K562 (cell line): ENCODE measurements at regions not wholly inside any gene's neighbourhood (a gene's known extent, or its start where the extent isn't known, plus 50 kb on each side); places are given as distances from the start of the nearest gene placed in this dataset.

Experiments
- CBFA2T3 ChIP-seq: fragments of 450-650 bp; IDR thresholded peaks from 2 replicates; pipeline ENCODE4 v1.6.1; 2017
- CC2D1A ChIP-seq: fragments of 450-650 bp; IDR thresholded peaks from 2 replicates; pipeline ENCODE4 v1.6.1; 2017; ENCODE audit warnings: mild to moderate bottlenecking
- EHMT2 ChIP-seq: fragments of 450-650 bp; IDR thresholded peaks from 2 replicates; pipeline ENCODE4 v1.6.1; 2018; ENCODE audit warnings: antibody characterized with exemption
- FOXJ3 ChIP-seq: sonication (generic); formaldehyde crosslinking; IDR thresholded peaks from 2 replicates; pipeline ENCODE4 v1.4.0; 2020; ENCODE audit warnings: mild to moderate bottlenecking, missing genetic modification reagents
- GABPA ChIP-seq: fragments of 200-800 bp; sonication (Bioruptor generic); conservative IDR thresholded peaks from 2 replicates; pipeline ENCODE4 v1.6.1; 2016; ENCODE audit warnings: low read depth, missing genetic modification characterization, missing compliant biosample characterization
- HDAC1 ChIP-seq, 2 experiments: fragments of 450-650 bp; IDR thresholded peaks; 2 replicates each; pipeline ENCODE4 v1.6.1; 2016 to 2017; ENCODE audit warnings: inconsistent platforms in 1 of 2, mild to moderate bottlenecking in 1 of 2, moderate library complexity in 1 of 2
- HOXB6 ChIP-seq: fragments of 250-450 bp; sonication (Bioruptor Pico); IDR thresholded peaks from 2 replicates; pipeline ENCODE4 v1.5.1; 2022; ENCODE audit warnings: mild to moderate bottlenecking, borderline replicate concordance
- KHSRP ChIP-seq: fragments of 450-650 bp; IDR thresholded peaks from 2 replicates; pipeline ENCODE4 v1.6.1; 2017
- MTA3 ChIP-seq: fragments of 450-650 bp; formaldehyde crosslinking; IDR thresholded peaks from 2 replicates; pipeline ENCODE4 v1.6.1; 2017; ENCODE audit warnings: mild to moderate bottlenecking, borderline replicate concordance
- NCOA6 ChIP-seq: fragments of 450-650 bp; IDR thresholded peaks from 2 replicates; pipeline ENCODE4 v1.6.1; 2017; ENCODE audit warnings: mild to moderate bottlenecking
- NCOR1 ChIP-seq: fragments of 450-650 bp; IDR thresholded peaks from 2 replicates; pipeline ENCODE4 v1.6.1; 2016; ENCODE audit warnings: mild to moderate bottlenecking, moderate library complexity
- NFRKB ChIP-seq: fragments of 450-650 bp; IDR thresholded peaks from 2 replicates; pipeline ENCODE4 v1.6.1; 2016; ENCODE audit warnings: low read depth
- SIN3B ChIP-seq: fragments of 450-650 bp; IDR thresholded peaks from 2 replicates; pipeline ENCODE4 v1.6.1; 2017; ENCODE audit warnings: low read depth, mild to moderate bottlenecking, moderate library complexity
- SMARCE1 ChIP-seq: fragments of 450-650 bp; IDR thresholded peaks from 2 replicates; pipeline ENCODE4 v1.7.1; 2016; ENCODE audit warnings: mild to moderate bottlenecking
- SOX6 ChIP-seq: fragments of 450-650 bp; IDR thresholded peaks from 2 replicates; pipeline ENCODE4 v1.6.1; 2014; ENCODE audit warnings: mild to moderate bottlenecking
- TBL1XR1 ChIP-seq, 2 experiments: IDR thresholded peaks; 2 replicates each; pipeline ENCODE4 v1.6.1; 2012; ENCODE audit warnings: improper control_type of control experiment in 2 of 2, low read length in 2 of 2, mild to moderate bottlenecking in 1 of 2
- ZEB2 ChIP-seq: fragments of 450-650 bp; IDR thresholded peaks from 2 replicates; pipeline ENCODE4 v1.6.1; 2016
- ZNF212 ChIP-seq: fragments of 450-650 bp; formaldehyde crosslinking; IDR thresholded peaks from 2 replicates; pipeline ENCODE4 v1.4.0; 2020; ENCODE audit warnings: mild to moderate bottlenecking
- ZNF232 ChIP-seq: sonication (generic); formaldehyde crosslinking; IDR thresholded peaks from 2 replicates; pipeline ENCODE4 v1.8.0; 2022; ENCODE audit warnings: mild to moderate bottlenecking, missing genetic modification reagents
- ZNF830 ChIP-seq: fragments of 250-450 bp; sonication (Bioruptor Pico); IDR thresholded peaks from 2 replicates; pipeline ENCODE4 v1.5.0; 2021; ENCODE audit warnings: mild to moderate bottlenecking
- TF ChIP-seq, protein P1 (sequence below): fragments of 200-400 bp; formaldehyde crosslinking; IDR thresholded peaks from 2 replicates; pipeline ENCODE4 v1.6.1; 2017; ENCODE audit warnings: mild to moderate bottlenecking, low read depth, low read length, moderate library complexity
- TF ChIP-seq, protein P2 (sequence below): fragments of 250-450 bp; sonication (Bioruptor Pico); IDR thresholded peaks from 2 replicates; pipeline ENCODE4 v1.4.0; 2020; ENCODE audit warnings: mild to moderate bottlenecking, moderate library complexity
- TF ChIP-seq, protein P3 (sequence below): IDR thresholded peaks from 2 replicates; pipeline ENCODE4 v1.6.1; 2012; ENCODE audit warnings: low read depth, low read length, improper control_type of control experiment, borderline replicate concordance
- TF ChIP-seq, protein P4 (sequence below): fragments of 250-450 bp; sonication (Bioruptor Pico); IDR thresholded peaks from 2 replicates; pipeline ENCODE4 v1.5.0; 2020; ENCODE audit warnings: mild to moderate bottlenecking

DNA sequence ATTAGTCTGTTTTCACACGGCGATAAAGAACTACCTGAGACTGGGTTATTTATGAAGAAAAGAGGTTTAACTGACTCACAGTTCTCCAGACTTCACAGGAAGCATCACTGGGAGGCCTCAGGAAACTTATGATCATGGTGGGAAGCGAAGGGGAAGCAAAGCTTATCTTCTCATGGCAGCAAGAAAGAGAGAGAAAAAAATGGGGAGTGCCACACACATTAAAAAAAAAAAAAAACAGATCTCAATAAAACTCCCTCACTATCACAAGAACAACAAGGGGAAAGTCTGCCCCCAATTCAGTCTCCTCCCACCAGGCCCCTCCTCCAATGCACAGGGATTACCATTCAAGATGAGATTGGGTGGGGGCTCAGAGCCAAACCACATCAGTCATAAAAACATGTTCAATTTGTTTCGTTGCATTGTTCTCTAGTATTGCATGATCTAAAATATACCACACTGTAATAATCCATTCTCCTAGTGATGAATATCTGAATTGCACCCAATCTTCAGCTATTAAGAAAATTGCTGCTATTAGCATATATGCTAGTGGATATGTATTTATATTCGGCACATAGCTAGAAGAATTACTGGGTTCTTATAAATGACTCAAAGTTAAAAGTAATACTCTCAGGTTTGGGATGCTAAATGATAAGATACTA, 328.9 kb upstream of the KCND2 start (continued):
- TF ChIP-seq, protein P1, sequence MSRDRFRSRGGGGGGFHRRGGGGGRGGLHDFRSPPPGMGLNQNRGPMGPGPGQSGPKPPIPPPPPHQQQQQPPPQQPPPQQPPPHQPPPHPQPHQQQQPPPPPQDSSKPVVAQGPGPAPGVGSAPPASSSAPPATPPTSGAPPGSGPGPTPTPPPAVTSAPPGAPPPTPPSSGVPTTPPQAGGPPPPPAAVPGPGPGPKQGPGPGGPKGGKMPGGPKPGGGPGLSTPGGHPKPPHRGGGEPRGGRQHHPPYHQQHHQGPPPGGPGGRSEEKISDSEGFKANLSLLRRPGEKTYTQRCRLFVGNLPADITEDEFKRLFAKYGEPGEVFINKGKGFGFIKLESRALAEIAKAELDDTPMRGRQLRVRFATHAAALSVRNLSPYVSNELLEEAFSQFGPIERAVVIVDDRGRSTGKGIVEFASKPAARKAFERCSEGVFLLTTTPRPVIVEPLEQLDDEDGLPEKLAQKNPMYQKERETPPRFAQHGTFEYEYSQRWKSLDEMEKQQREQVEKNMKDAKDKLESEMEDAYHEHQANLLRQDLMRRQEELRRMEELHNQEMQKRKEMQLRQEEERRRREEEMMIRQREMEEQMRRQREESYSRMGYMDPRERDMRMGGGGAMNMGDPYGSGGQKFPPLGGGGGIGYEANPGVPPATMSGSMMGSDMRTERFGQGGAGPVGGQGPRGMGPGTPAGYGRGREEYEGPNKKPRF: no peak
- TF ChIP-seq EHMT2 (peak; percentile 29; the same call in 1 of the 2 replicates), SIN3B (no peak), HOXB6 (no peak), TBL1XR1 (IDR thresholded peaks at IDR 0.05; ENCODE audit: low read length in 2 of 2) (no peak), FOXJ3 (CRISPR knock-in tag) (no peak), NFRKB (no peak), NCOR1 (peak; percentile 33; the same call in 1 of the 2 replicates), MTA3 (no peak), ZNF830 (no peak), ZNF232 (CRISPR knock-in tag) (no peak), SOX6 (no peak), NCOA6 (no peak), KHSRP (no peak), GABPA (tag) (no peak), HDAC1 (IDR thresholded peaks at IDR 0.05) (peak in 1 of 2 experiments; percentile 47; a peak in 1 of 4 replicates), SMARCE1 (peak; percentile 57; the same call in 1 of the 2 replicates), CBFA2T3 (peak; percentile 83), CC2D1A (peak; percentile 69; the same call in 1 of the 2 replicates), ZEB2 (no peak), ZNF212 (CRISPR knock-in tag) (no peak)
- TF ChIP-seq, protein P2, sequence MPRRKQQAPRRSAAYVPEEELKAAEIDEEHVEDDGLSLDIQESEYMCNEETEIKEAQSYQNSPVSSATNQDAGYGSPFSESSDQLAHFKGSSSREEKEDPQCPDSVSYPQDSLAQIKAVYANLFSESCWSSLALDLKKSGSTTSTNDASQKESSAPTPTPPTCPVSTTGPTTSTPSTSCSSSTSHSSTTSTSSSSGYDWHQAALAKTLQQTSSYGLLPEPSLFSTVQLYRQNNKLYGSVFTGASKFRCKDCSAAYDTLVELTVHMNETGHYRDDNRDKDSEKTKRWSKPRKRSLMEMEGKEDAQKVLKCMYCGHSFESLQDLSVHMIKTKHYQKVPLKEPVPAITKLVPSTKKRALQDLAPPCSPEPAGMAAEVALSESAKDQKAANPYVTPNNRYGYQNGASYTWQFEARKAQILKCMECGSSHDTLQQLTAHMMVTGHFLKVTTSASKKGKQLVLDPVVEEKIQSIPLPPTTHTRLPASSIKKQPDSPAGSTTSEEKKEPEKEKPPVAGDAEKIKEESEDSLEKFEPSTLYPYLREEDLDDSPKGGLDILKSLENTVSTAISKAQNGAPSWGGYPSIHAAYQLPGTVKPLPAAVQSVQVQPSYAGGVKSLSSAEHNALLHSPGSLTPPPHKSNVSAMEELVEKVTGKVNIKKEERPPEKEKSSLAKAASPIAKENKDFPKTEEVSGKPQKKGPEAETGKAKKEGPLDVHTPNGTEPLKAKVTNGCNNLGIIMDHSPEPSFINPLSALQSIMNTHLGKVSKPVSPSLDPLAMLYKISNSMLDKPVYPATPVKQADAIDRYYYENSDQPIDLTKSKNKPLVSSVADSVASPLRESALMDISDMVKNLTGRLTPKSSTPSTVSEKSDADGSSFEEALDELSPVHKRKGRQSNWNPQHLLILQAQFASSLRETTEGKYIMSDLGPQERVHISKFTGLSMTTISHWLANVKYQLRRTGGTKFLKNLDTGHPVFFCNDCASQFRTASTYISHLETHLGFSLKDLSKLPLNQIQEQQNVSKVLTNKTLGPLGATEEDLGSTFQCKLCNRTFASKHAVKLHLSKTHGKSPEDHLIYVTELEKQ (CRISPR knock-in tag): no peak
- TF ChIP-seq, protein P3, sequence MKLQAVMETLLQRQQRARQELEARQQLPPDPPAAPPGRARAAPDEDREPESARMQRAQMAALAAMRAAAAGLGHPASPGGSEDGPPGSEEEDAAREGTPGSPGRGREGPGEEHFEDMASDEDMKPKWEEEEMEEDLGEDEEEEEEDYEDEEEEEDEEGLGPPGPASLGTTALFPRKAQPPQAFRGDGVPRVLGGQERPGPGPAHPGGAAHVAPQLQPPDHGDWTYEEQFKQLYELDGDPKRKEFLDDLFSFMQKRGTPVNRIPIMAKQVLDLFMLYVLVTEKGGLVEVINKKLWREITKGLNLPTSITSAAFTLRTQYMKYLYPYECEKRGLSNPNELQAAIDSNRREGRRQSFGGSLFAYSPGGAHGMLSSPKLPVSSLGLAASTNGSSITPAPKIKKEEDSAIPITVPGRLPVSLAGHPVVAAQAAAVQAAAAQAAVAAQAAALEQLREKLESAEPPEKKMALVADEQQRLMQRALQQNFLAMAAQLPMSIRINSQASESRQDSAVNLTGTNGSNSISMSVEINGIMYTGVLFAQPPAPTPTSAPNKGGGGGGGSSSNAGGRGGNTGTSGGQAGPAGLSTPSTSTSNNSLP: peak; percentile 66; the same call in 1 of the 2 replicates
- TF ChIP-seq, protein P4, sequence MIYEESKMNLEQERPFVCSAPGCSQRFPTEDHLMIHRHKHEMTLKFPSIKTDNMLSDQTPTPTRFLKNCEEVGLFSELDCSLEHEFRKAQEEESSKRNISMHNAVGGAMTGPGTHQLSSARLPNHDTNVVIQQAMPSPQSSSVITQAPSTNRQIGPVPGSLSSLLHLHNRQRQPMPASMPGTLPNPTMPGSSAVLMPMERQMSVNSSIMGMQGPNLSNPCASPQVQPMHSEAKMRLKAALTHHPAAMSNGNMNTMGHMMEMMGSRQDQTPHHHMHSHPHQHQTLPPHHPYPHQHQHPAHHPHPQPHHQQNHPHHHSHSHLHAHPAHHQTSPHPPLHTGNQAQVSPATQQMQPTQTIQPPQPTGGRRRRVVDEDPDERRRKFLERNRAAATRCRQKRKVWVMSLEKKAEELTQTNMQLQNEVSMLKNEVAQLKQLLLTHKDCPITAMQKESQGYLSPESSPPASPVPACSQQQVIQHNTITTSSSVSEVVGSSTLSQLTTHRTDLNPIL (CRISPR knock-in tag): no peak
